GM12865 (cell line): ENCODE measurements at regions not wholly inside any gene's neighbourhood (a gene's known extent, or its start where the extent isn't known, plus 50 kb on each side); places are given as distances from the start of the nearest gene placed in this dataset.

Source experiments
- DNase-seq: peaks from one replicate; pipeline ENCODE4 v3.0.0; 2010; ENCODE audit warnings: low read depth
- H3K4me3 ChIP-seq: 2 replicates; pipeline ENCODE4 v1.5.1; 2011; ENCODE audit warnings: mild to moderate bottlenecking, low read depth, low read length, control low read depth
- TF ChIP-seq, protein P1 (sequence below): IDR thresholded peaks from 2 replicates; pipeline ENCODE4 v1.5.1; 2011; ENCODE audit warnings: low read length, control low read depth, low read depth, inconsistent platforms; ENCODE audit not compliant: insufficient read depth; ENCODE audit errors: missing control alignments

DNA sequence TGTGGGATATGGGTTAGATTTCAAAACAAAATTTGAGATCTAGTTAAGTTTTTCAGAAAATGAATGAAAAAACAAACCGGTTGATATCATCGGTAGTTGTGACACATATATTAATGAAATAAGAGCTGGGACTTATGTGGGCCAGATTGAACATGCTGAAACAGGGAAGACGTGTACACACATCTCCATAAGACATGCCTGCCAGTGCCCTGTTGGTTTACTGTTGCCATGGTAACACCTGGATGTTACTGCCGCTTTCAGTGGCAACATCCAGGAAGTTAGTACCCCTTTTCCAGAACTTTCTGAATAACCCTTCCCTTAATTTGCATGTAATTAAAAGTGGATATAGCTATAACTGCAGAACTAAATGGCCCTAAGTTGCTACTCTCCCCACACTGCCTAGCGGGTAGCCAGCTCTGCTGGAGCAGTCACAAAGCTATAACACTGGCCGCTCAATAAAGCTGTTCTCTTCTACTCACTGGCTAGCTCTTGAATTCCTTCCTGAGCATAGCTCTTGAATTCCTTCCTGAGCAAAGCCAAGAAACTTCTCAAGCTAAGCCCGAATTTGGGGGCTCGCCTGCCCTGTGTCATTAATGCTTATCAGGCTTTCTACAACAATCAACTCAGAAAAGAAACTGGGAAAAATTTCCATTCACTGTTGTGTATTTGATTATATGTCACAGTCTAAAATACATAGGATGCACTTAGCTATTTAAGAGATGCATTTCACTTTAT lies 776.3 kb upstream of the CDH7 start:
- no peak overlapping the region for H3K4me3 ChIP-seq
- DNase-seq = no peak
- TF ChIP-seq, protein P1, sequence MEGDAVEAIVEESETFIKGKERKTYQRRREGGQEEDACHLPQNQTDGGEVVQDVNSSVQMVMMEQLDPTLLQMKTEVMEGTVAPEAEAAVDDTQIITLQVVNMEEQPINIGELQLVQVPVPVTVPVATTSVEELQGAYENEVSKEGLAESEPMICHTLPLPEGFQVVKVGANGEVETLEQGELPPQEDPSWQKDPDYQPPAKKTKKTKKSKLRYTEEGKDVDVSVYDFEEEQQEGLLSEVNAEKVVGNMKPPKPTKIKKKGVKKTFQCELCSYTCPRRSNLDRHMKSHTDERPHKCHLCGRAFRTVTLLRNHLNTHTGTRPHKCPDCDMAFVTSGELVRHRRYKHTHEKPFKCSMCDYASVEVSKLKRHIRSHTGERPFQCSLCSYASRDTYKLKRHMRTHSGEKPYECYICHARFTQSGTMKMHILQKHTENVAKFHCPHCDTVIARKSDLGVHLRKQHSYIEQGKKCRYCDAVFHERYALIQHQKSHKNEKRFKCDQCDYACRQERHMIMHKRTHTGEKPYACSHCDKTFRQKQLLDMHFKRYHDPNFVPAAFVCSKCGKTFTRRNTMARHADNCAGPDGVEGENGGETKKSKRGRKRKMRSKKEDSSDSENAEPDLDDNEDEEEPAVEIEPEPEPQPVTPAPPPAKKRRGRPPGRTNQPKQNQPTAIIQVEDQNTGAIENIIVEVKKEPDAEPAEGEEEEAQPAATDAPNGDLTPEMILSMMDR = no peak

DNA sequence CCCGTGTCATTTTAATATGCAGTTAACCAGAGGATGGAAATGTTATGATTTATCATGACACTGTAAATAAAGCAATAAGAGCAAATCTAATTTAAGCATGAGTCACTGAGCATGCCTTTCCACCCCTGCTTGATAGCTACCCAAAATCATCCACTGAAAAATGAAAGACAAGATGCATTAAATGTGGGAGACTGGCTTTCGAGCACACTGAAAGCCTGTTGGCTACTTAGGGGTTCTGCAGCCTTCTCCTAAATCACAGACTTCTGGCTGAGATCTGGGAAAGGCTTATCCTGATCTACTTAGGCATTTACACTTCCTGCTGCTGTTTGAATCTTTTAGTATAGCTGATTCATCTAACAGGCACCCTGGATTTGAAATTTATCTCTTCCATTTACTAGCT lies 778.3 kb upstream of the CDH7 start:
- TF ChIP-seq, protein P1 = no peak

DNA sequence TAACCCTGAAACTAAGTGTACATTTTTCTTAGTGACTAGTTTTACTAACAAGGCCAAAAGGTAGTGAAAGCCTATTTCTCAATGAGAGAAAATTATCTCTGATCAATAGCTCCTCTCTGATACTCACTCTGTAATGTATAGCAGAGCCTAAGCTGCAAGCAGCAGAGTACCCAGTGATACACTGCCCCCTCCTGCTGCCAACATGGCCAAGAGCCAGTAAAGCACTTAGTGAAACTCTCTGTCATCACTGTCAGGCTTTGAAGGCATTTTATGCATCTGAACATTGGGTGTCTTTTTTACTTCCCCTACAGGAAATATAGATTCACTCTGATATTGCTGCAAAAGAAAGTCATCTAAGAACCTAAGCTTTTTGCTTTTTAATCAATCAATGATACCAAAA lies 784.1 kb upstream of the CDH7 start:
- DNase-seq = no peak
- TF ChIP-seq, protein P1 = no peak
- no peak overlapping the region for H3K4me3 ChIP-seq

More for the DNA sequence above, 778.3 kb upstream of the CDH7 start:
- no peak overlapping the region for H3K4me3 ChIP-seq
- DNase-seq = no peak

DNA sequence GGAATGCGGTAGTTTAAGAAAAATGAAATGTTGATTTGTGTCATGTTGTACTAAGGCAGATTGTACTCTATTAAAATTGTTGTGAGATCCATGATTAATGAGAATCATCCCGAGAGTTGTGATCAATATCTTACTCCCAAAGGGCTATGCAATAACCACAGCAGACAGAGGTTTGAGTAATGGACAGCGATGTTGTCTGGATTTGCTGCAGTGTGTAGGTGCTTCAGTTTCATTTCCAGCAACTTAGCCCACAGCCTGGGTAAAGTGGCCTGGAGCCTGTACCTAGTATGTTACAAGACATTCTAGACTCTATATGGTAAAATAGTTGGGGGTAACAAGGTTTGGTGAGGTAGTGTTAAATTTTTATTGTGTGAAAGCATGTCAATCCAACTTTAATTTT lies 794.3 kb upstream of the CDH7 start:
- no peak for DNase-seq
- H3K4me3 ChIP-seq = no peak overlapping the region
- TF ChIP-seq, protein P1 = no peak

DNA sequence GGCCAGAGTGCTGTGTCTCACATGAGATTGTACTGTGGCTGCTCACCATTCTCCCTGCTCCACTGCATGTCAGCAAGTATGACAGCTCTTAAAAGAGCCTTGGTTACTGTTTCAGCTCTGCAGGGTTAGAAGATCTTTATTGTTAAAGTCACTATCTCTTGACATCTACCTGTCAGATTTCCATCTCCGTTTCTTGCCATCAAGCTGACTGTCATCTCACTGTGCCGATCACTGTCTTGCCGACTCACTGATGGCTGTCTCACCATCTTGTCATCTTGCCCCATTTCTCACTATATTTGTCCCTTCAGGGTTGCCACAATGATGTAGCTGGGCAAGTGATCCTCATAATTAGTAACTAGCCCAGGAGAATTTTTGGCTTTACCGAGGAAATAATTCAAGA lies 800.9 kb upstream of the CDH7 start:
- DNase-seq = no peak
- H3K4me3 ChIP-seq = no peak overlapping the region
- TF ChIP-seq, protein P1 = no peak

DNA sequence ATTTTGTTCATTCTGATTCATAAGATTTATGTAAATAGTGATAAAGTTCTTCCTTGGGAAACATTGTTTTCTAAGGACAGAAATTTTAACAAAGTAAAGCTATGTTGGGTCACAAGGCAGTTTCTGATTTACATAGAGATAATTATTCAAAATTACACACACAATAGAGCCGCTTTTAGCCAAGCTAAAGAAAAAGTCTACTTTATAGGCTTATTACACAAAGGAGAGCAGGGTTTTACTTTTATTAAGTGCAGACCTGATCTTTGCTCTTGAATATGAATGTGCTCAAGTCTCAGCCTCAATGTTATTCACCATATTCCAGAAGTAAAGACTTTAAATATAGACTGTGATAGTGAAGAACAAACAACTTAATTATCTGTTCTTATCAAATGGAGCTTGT lies 787.8 kb upstream of the LINC00305 start:
- no peak overlapping the region for H3K4me3 ChIP-seq
- TF ChIP-seq, protein P1 = no peak
- no peak for DNase-seq

DNA sequence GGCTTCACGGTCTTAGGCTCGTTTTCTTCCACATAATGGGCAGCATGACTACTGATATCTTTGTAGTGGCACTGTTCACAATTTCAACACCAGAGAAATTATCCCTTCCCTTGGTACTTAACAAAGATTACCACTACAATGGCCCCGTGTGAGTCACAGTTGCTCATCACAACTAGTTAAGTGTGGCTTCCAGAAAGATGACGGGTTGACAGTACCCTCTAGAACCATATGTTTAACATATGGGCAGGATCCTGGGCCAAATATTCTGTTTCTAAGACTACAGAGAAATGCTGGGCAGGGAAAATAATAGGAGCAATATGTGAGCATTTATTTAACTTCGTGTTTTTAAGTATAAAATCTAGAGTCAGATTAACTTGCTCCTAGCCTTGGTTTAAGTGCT lies 780.1 kb upstream of the LINC00305 start:
- TF ChIP-seq, protein P1 = no peak
- H3K4me3 ChIP-seq = no peak overlapping the region
- DNase-seq = no peak
